Neural crest cell (in vitro differentiated cells): ENCODE measurements at regions not wholly inside any gene's neighbourhood (a gene's known extent, or its start where the extent isn't known, plus 50 kb on each side); places are given as distances from the start of the nearest gene placed in this dataset.

Experiments used
- DNase-seq: peaks from one replicate; pipeline ENCODE4 v3.0.0; 2021; ENCODE audit warnings: low read depth, mixed read lengths, low spot score
- H3K27ac Mint-ChIP-seq: one replicate; pipeline ENCODE4 v1.8.0; 2021; ENCODE audit warnings: mild to moderate bottlenecking, mixed read lengths; ENCODE audit not compliant: unreplicated experiment
- H3K27me3 Mint-ChIP-seq: 2 replicates; pipeline ENCODE4 v1.8.0; 2021; ENCODE audit warnings: low read depth, mild to moderate bottlenecking, mixed read lengths
- H3K36me3 Mint-ChIP-seq: 2 replicates; pipeline ENCODE4 v1.8.0; 2021; ENCODE audit warnings: low read depth, mild to moderate bottlenecking, mixed read lengths
- H3K4me1 Mint-ChIP-seq: 2 replicates; pipeline ENCODE4 v1.8.0; 2021; ENCODE audit warnings: mixed read lengths
- H3K4me3 Mint-ChIP-seq: one replicate; pipeline ENCODE4 v1.8.0; 2021; ENCODE audit warnings: mild to moderate bottlenecking, mixed read lengths
- H3K9me3 Mint-ChIP-seq: 2 replicates; pipeline ENCODE4 v1.8.0; 2021; ENCODE audit warnings: mixed read lengths
- TF ChIP-seq, protein P1 (sequence below): fragments of 200-600 bp; sonication (generic); conservative IDR thresholded peaks from 2 replicates; pipeline ENCODE4 v1.5.0; 2021; ENCODE audit warnings: antibody characterized with exemption, mild to moderate bottlenecking

DNA sequence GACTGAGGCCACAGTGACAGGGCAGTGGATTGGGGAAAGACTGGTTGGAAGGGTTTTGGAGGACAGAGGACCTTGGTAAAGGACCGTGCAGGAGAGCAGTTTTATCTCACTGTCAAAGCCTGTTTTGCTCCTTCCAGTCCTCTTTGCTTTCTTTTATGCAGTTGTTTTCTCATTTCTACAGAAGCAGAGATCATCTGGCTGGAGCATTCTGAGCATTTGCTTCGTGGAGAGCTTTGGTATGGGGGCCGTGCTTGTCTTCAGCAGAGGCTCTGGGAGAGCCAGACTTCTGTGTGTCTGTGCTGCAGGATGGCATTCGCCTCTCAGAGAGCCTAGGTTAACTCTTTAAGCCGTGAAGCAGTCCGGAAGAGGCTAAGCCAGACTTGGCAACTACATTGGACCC is 171.8 kb upstream of the TUT7 start:
- Mint-ChIP-seq H3K36me3 (no peaks in the 10 kb centered on the region), H3K27me3 (no peaks in the 10 kb centered on the region), H3K27ac (no peak overlapping the region), H3K4me1 (no peaks in the 10 kb centered on the region), H3K9me3 (no peaks in the 10 kb centered on the region), H3K4me3 (no peak overlapping the region)
- DNase-seq = no peak
- TF ChIP-seq, protein P1, sequence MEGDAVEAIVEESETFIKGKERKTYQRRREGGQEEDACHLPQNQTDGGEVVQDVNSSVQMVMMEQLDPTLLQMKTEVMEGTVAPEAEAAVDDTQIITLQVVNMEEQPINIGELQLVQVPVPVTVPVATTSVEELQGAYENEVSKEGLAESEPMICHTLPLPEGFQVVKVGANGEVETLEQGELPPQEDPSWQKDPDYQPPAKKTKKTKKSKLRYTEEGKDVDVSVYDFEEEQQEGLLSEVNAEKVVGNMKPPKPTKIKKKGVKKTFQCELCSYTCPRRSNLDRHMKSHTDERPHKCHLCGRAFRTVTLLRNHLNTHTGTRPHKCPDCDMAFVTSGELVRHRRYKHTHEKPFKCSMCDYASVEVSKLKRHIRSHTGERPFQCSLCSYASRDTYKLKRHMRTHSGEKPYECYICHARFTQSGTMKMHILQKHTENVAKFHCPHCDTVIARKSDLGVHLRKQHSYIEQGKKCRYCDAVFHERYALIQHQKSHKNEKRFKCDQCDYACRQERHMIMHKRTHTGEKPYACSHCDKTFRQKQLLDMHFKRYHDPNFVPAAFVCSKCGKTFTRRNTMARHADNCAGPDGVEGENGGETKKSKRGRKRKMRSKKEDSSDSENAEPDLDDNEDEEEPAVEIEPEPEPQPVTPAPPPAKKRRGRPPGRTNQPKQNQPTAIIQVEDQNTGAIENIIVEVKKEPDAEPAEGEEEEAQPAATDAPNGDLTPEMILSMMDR = no peak

- DNase-seq = no peak
- H3K27ac Mint-ChIP-seq = no peak overlapping the region
- H3K36me3 Mint-ChIP-seq = no peaks in the 10 kb centered on the region
Observed at GRCh38 chr9:86525182-86525581, 171.0 kb upstream of the TUT7 start.

GRCh38 chr9:86521977-86522376 is 167.8 kb upstream of the TUT7 start:
- DNase-seq = no peak
- no peaks in the 10 kb centered on the region for H3K9me3 Mint-ChIP-seq
- TF ChIP-seq, protein P1 = no peak
- no peaks in the 10 kb centered on the region for H3K36me3 Mint-ChIP-seq
- H3K27me3 Mint-ChIP-seq = no peaks in the 10 kb centered on the region
- no peaks in the 10 kb centered on the region for H3K4me1 Mint-ChIP-seq
- no peak overlapping the region for H3K27ac Mint-ChIP-seq
- no peak overlapping the region for H3K4me3 Mint-ChIP-seq

More at GRCh38 chr9:86525182-86525581, 171.0 kb upstream of the TUT7 start:
- TF ChIP-seq, protein P1 = no peak
- Mint-ChIP-seq H3K4me3 (no peak overlapping the region), H3K9me3 (no peaks in the 10 kb centered on the region), H3K4me1 (no peaks in the 10 kb centered on the region), H3K27me3 (no peaks in the 10 kb centered on the region)

GRCh38 chr9:86521322-86521721 is 167.1 kb upstream of the TUT7 start:
- Mint-ChIP-seq H3K9me3 (no peaks in the 10 kb centered on the region), H3K27me3 (no peaks in the 10 kb centered on the region), H3K36me3 (no peaks in the 10 kb centered on the region), H3K27ac (no peak overlapping the region), H3K4me1 (no peaks in the 10 kb centered on the region), H3K4me3 (no peak overlapping the region)
- no peak for DNase-seq
- TF ChIP-seq, protein P1 = no peak

DNA sequence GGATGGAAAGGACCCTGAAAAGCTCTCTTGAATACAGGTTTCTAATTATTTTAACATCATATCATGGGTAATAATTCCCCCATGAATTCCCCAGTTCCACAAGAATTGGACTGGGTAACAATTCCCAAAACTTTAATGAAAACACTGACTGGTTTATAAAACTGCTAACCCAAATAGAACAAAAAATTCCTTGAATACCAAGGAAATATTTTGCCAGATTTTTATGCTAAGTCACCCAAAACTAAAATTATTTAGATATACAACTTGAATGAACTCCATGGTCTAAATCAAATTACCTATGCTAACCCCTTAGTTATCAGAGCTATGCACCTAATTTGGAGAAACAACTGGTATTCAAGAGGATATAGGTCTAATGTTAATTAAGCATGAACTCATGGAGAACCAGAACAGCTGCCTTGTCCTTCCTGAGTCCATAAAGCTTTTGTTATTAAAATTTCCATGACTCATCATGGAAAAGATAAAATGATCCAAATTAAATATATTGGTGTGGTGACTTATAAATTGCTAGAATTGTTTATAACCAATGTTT is 164.9 kb upstream of the TUT7 start:
- TF ChIP-seq, protein P1 = no peak
- Mint-ChIP-seq H3K27ac (no peak overlapping the region), H3K4me1 (no peaks in the 10 kb centered on the region), H3K4me3 (no peak overlapping the region), H3K27me3 (no peaks in the 10 kb centered on the region), H3K36me3 (no peaks in the 10 kb centered on the region), H3K9me3 (no peaks in the 10 kb centered on the region)
- no peak for DNase-seq
